Ascending aorta (tissue), 2 donors: ENCODE measurements at regions not wholly inside any gene's neighbourhood (a gene's known extent, or its start where the extent isn't known, plus 50 kb on each side); places are given as distances from the start of the nearest gene placed in this dataset.

Experiments
- DNase-seq, 2 donors: peaks; one replicate each; pipeline ENCODE4 v3.0.0-alpha.2; 2019; ENCODE audit warnings: low spot score in 2 of 2
- H3K27ac ChIP-seq, 2 donors: fragments of 200-600 bp; sonication (generic); one replicate each; pipeline ENCODE4 v1.5.1; 2016 to 2017; ENCODE audit warnings: mild to moderate bottlenecking in 1 of 2
- H3K27me3 ChIP-seq: fragments of 200-600 bp; sonication (generic); one replicate; pipeline ENCODE4 v1.5.1; 2017
- H3K36me3 ChIP-seq, 2 donors: fragments of 200-600 bp; sonication (generic); one replicate each; pipeline ENCODE4 v1.5.1; 2016
- H3K4me1 ChIP-seq, 2 donors: fragments of 200-600 bp; sonication (generic); one replicate each; pipeline ENCODE4 v1.5.1; 2016 to 2017; ENCODE audit warnings: mild to moderate bottlenecking in 1 of 2
- H3K4me3 ChIP-seq, 2 donors: fragments of 200-600 bp; sonication (generic); one replicate each; pipeline ENCODE4 v1.5.1; 2016 to 2017; ENCODE audit warnings: mild to moderate bottlenecking in 1 of 2
- H3K9me3 ChIP-seq, 2 donors: fragments of 200-600 bp; sonication (generic); one replicate each; pipeline ENCODE4 v1.5.1; 2016
- intact Hi-C: fragments of 100-400 bp; cut with DNase I; formaldehyde crosslinking; loops from one replicate; pipeline ENCODE4 v1.15.1; 2023
- TF ChIP-seq, protein P1 (sequence below), 3 experiments: fragments of 200-600 bp in 2 of 3; fragments of 450-650 bp in 1 of 3; sonication (generic) in 2 of 3; IDR thresholded peaks; one replicate each; pipeline ENCODE4 v1.5.1; 2016 to 2019; ENCODE audit warnings: antibody characterized with exemption in 3 of 3, mild to moderate bottlenecking in 1 of 3, moderate library complexity in 1 of 3

DNA sequence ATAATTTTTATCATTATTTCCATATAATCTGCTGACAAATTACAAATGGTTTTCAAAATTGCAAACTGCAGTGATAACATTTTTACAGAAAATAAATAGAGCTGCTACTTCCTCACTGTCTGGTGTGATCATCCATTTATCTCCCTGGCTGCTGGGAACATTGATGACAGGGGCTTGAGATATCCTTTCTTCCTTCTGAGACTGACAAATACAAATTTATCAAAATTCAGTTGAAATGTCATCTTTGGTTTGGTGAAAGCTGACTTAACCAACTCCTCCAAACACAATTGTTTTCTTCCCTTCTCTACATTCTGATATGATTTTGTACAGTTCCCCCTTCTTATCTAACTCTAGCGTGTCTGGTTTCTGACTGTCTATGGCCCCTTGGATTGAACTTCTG, 611.8 kb upstream of the KLF4 start:
- Histone ChIP-seq H3K27me3 (no peaks in the 10 kb centered on the region), H3K4me1 (no peaks in the 10 kb centered on the region), H3K9me3 (no peaks in the 10 kb centered on the region), H3K27ac (no peak overlapping the region), H3K4me3 (no peak overlapping the region), H3K36me3 (no peaks in the 10 kb centered on the region)
- no peak for DNase-seq
- intact Hi-C loops = no loop called here
- TF ChIP-seq, protein P1, sequence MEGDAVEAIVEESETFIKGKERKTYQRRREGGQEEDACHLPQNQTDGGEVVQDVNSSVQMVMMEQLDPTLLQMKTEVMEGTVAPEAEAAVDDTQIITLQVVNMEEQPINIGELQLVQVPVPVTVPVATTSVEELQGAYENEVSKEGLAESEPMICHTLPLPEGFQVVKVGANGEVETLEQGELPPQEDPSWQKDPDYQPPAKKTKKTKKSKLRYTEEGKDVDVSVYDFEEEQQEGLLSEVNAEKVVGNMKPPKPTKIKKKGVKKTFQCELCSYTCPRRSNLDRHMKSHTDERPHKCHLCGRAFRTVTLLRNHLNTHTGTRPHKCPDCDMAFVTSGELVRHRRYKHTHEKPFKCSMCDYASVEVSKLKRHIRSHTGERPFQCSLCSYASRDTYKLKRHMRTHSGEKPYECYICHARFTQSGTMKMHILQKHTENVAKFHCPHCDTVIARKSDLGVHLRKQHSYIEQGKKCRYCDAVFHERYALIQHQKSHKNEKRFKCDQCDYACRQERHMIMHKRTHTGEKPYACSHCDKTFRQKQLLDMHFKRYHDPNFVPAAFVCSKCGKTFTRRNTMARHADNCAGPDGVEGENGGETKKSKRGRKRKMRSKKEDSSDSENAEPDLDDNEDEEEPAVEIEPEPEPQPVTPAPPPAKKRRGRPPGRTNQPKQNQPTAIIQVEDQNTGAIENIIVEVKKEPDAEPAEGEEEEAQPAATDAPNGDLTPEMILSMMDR (IDR thresholded peaks at IDR 0.05) = no peak

DNA sequence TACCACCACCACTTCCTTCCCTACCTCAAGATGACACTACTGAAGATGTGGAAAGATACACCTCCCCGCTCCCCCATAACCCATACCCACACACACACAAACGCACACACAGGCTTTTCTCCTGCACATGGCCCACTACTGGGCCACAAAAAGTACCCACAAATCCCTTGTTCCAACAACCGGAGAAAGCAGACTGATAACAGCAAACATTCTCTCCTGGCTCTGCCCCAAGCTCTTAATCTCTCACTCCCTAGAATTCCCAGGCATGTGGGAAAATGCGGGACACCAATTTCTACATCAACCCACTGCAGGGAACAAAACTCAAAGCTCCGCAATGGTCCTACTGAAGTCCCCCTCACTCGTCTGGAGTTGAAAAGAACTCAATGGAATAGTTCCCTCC, 611.0 kb upstream of the KLF4 start:
- H3K4me1 ChIP-seq = no peaks in the 10 kb centered on the region
- H3K27me3 ChIP-seq = no peaks in the 10 kb centered on the region
- no peak overlapping the region for H3K4me3 ChIP-seq
- DNase-seq = no peak
- H3K9me3 ChIP-seq = no peaks in the 10 kb centered on the region
- TF ChIP-seq, protein P1 (IDR thresholded peaks at IDR 0.05) = no peak
- no peaks in the 10 kb centered on the region for H3K36me3 ChIP-seq
- intact Hi-C loops = no loop called here
- H3K27ac ChIP-seq = no peak overlapping the region

DNA sequence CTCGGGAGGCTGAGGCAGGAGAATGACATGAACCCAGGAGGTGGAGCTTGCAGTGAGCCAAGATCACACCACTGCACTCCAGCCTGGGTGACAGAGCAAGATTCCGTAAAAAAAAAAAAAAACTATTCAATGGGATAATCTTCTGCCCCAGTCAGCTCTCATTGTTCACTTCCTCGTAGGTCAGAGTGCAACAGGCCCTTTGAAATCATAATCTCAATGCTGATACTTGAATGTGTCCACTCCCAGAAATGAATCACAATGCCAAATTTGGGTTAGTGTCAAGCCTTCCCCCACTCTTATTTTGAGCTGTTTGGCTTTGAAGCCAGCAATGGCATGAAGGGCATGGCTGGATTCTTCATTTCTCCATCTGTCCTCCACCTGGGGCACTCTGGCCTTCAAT, 610.3 kb upstream of the KLF4 start:
- TF ChIP-seq, protein P1 (IDR thresholded peaks at IDR 0.05) = no peak
- H3K36me3 ChIP-seq = no peaks in the 10 kb centered on the region
- H3K4me3 ChIP-seq = no peak overlapping the region
- no peaks in the 10 kb centered on the region for H3K4me1 ChIP-seq
- no peak overlapping the region for H3K27ac ChIP-seq
- no peak for DNase-seq
- H3K27me3 ChIP-seq = no peaks in the 10 kb centered on the region
- intact Hi-C loops = no loop called here
- no peaks in the 10 kb centered on the region for H3K9me3 ChIP-seq

DNA sequence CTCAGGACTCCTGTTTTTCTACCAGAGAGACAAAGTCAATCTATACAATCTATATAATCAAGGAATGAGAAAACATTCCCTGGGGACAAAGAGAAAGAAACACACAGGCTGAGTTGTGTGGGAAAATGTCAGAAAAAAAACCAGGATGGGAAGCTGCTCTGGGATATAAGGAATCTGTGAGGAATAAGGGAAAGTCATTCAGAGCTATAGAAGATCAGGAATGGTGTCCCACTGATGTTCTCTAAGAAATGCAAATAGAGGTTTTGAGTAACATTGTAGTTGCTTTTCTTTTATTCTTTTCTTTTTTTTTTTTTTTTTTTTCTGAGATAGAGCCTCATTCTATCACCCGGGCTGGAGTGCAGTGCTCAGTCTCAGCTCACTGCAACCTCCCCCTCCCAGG, 605.9 kb upstream of the KLF4 start:
- Histone ChIP-seq H3K36me3 (no peaks in the 10 kb centered on the region), H3K4me1 (no peaks in the 10 kb centered on the region), H3K27me3 (no peaks in the 10 kb centered on the region), H3K27ac (no peak overlapping the region), H3K4me3 (no peak overlapping the region), H3K9me3 (no peaks in the 10 kb centered on the region)
- no peak for DNase-seq
- TF ChIP-seq, protein P1 (IDR thresholded peaks at IDR 0.05) = no peak
- intact Hi-C loops = no loop called here

DNA sequence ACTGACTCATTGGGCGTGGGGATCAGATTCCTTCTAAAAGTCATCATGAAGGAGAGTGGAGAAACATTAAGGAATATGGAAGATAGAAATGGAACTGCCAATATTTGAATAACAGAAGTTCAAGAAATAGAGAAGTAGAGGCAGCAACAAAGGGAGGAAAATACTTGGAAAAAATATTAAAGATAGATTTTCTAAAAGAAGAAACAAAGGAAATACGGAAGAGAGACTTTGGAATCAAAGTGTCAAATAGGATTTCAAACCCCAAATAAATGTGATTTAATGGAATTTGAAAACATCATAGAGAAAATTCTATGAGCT, 605.1 kb upstream of the KLF4 start:
- Histone ChIP-seq H3K36me3 (no peaks in the 10 kb centered on the region), H3K27me3 (no peaks in the 10 kb centered on the region), H3K4me3 (no peak overlapping the region), H3K9me3 (no peaks in the 10 kb centered on the region), H3K4me1 (no peaks in the 10 kb centered on the region), H3K27ac (no peak overlapping the region)
- no peak for DNase-seq
- intact Hi-C loops = no loop called here
- TF ChIP-seq, protein P1 (IDR thresholded peaks at IDR 0.05) = no peak
